IMR-90 (cell line): ENCODE measurements at regions not wholly inside any gene's neighbourhood (a gene's known extent, or its start where the extent isn't known, plus 50 kb on each side); places are given as distances from the start of the nearest gene placed in this dataset.

ENCODE experiments used
- BHLHE40 ChIP-seq: fragments of 150-350 bp; IDR thresholded peaks from 2 replicates; pipeline ENCODE4 v1.6.1; 2016; ENCODE audit warnings: mild to moderate bottlenecking, low read depth, low read length
- CEBPB ChIP-seq: IDR thresholded peaks from 2 replicates; pipeline ENCODE4 v1.6.1; 2012; ENCODE audit warnings: low read depth, low read length, improper control_type of control experiment
- CHD1 ChIP-seq: IDR thresholded peaks from 2 replicates; pipeline ENCODE4 v1.6.1; 2012; ENCODE audit warnings: low read depth, low read length, improper control_type of control experiment
- MXI1 ChIP-seq: IDR thresholded peaks from 2 replicates; pipeline ENCODE4 v1.6.1; 2012; ENCODE audit warnings: low read depth, mild to moderate bottlenecking, low read length, moderate library complexity, borderline replicate concordance
- POLR2A ChIP-seq: IDR thresholded peaks from 2 replicates; pipeline ENCODE4 v1.6.1; 2012; ENCODE audit warnings: mild to moderate bottlenecking, low read depth, low read length
- RAD21 ChIP-seq: IDR thresholded peaks from 2 replicates; pipeline ENCODE4 v1.6.1; 2012; ENCODE audit warnings: low read length, improper control_type of control experiment
- SMC3 ChIP-seq: fragments of 150-350 bp; IDR thresholded peaks from 2 replicates; pipeline ENCODE4 v1.6.1; 2016; ENCODE audit warnings: low read depth, mild to moderate bottlenecking, antibody characterized with exemption, low read length, moderate library complexity
- TF ChIP-seq, protein P1 (sequence below): conservative IDR thresholded peaks from 2 replicates; pipeline ENCODE4 v1.5.1; 2012; ENCODE audit warnings: mild to moderate bottlenecking, low read depth, low read length, improper control_type of control experiment

DNA sequence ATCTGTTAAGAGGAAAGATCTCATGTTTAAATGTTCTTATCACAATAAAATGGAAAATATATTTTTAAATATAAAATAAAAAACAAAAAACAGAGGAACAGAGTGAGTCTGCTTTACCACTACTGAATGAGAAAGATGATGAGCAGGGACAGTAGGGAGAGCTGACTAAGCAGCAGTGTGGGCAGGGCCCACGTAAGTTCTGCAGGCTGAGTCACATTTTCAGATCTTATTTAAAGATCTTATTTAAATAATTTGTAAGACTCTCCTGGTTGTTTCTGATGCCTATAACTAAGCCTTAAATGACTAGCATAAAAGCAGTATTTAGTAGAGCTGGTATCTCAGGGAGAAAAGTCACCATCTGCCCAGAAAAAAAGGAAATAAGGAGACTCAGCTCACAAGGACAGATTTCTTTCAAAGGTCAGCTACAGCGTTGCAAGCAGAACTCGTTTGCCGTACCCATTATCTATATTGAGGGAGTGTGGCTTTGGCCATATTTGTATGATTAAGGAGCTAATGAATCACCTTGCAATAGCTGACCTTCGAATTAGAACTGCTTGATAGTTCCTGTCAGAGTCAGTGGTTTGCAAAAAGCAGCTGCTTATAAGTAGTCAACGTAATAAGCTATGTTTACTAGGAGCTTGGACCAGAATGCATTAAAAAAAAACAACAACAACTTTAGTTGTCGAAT lies 322.1 kb upstream of the CHAC2 start:
- no peak for TF ChIP-seq POLR2A
- TF ChIP-seq, protein P1, sequence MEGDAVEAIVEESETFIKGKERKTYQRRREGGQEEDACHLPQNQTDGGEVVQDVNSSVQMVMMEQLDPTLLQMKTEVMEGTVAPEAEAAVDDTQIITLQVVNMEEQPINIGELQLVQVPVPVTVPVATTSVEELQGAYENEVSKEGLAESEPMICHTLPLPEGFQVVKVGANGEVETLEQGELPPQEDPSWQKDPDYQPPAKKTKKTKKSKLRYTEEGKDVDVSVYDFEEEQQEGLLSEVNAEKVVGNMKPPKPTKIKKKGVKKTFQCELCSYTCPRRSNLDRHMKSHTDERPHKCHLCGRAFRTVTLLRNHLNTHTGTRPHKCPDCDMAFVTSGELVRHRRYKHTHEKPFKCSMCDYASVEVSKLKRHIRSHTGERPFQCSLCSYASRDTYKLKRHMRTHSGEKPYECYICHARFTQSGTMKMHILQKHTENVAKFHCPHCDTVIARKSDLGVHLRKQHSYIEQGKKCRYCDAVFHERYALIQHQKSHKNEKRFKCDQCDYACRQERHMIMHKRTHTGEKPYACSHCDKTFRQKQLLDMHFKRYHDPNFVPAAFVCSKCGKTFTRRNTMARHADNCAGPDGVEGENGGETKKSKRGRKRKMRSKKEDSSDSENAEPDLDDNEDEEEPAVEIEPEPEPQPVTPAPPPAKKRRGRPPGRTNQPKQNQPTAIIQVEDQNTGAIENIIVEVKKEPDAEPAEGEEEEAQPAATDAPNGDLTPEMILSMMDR: no peak
- no peak for TF ChIP-seq CEBPB
- TF ChIP-seq BHLHE40: no peak
- TF ChIP-seq MXI1: no peak
- no peak for TF ChIP-seq CHD1
- no peak for TF ChIP-seq SMC3
- TF ChIP-seq RAD21: no peak
